Keratinocyte (primary cell): ENCODE measurements at regions not wholly inside any gene's neighbourhood (a gene's known extent, or its start where the extent isn't known, plus 50 kb on each side); places are given as distances from the start of the nearest gene placed in this dataset.

ENCODE experiments used
- DNase-seq: peaks from one replicate; pipeline ENCODE4 v3.0.0-alpha.2; 2011; ENCODE audit warnings: low read depth, missing footprints, low spot score
- FAIRE-seq: peaks from 2 replicates; lab custom pipeline; 2011; peaks lifted over from hg19 to GRCh38; lab: Jason Lieb, UNC
- H2AFZ ChIP-seq: 2 replicates; pipeline ENCODE4 v1.6.0; 2012; ENCODE audit warnings: low read length, control low read depth, inconsistent platforms; ENCODE audit not compliant: control insufficient read depth
- H3K27ac ChIP-seq: 2 replicates; pipeline ENCODE4 v1.5.1; 2011; ENCODE audit warnings: low read length; ENCODE audit not compliant: control insufficient read depth, insufficient read depth
- H3K27me3 ChIP-seq: 3 replicates; pipeline ENCODE4 v1.6.0; 2011; ENCODE audit warnings: low read length; ENCODE audit not compliant: control insufficient read depth, insufficient read depth; ENCODE audit errors: extremely low read depth
- H3K36me3 ChIP-seq, 2 experiments: 2 replicates in 1 of 2; 3 replicates in 1 of 2; pipeline ENCODE4 v1.5.1; 2011; ENCODE audit warnings: low read length in 2 of 2, mild to moderate bottlenecking in 1 of 2; ENCODE audit not compliant: control insufficient read depth in 2 of 2, insufficient read depth in 2 of 2; ENCODE audit errors: extremely low read depth in 1 of 2
- H3K4me1 ChIP-seq: 3 replicates; pipeline ENCODE4 v1.5.1; 2011; ENCODE audit warnings: low read length; ENCODE audit not compliant: control insufficient read depth, insufficient read depth; ENCODE audit errors: extremely low read depth
- H3K4me2 ChIP-seq: 3 replicates; pipeline ENCODE4 v1.6.0; 2011; ENCODE audit warnings: low read depth, low read length; ENCODE audit not compliant: control insufficient read depth, insufficient read depth; ENCODE audit errors: extremely low read depth
- H3K4me3 ChIP-seq, 3 experiments: fragments of 200-600 bp in 1 of 3; sonication (generic) in 1 of 3; 2 replicates in 2 of 3; 3 replicates in 1 of 3; pipeline ENCODE4 v1.5.1; 2011 to 2016; ENCODE audit warnings: low read length in 3 of 3, mild to moderate bottlenecking in 3 of 3, control low read depth in 2 of 3, inconsistent platforms in 1 of 3, low read depth in 1 of 3, mixed read lengths in 1 of 3, mixed run types in 1 of 3, moderate library complexity in 1 of 3; ENCODE audit not compliant: control insufficient read depth in 2 of 3, insufficient read depth in 2 of 3; ENCODE audit errors: extremely low read depth in 1 of 3
- H3K79me2 ChIP-seq: 2 replicates; pipeline ENCODE4 v1.6.0; 2012; ENCODE audit warnings: low read length; ENCODE audit not compliant: control insufficient read depth, insufficient read depth
- H3K9ac ChIP-seq: 3 replicates; pipeline ENCODE4 v1.6.0; 2011; ENCODE audit warnings: low read length; ENCODE audit not compliant: control insufficient read depth, insufficient read depth; ENCODE audit errors: extremely low read depth
- H3K9me1 ChIP-seq: 3 replicates; pipeline ENCODE4 v1.6.0; 2011; ENCODE audit warnings: low read length; ENCODE audit not compliant: control insufficient read depth, insufficient read depth; ENCODE audit errors: extremely low read depth
- H3K9me3 ChIP-seq: 2 replicates; pipeline ENCODE4 v1.5.1; 2012; ENCODE audit warnings: low read depth, low read length; ENCODE audit not compliant: control insufficient read depth
- H4K20me1 ChIP-seq: 3 replicates; pipeline ENCODE4 v1.6.0; 2011; ENCODE audit warnings: low read length; ENCODE audit not compliant: control insufficient read depth, insufficient read depth; ENCODE audit errors: extremely low read depth
- EZH2 ChIP-seq: IDR thresholded peaks from one replicate; pipeline ENCODE4 v1.6.1; 2012; ENCODE audit warnings: inconsistent platforms, mild to moderate bottlenecking, low read length, moderate library complexity
- dilution Hi-C: fragments of 300-500 bp; cut with MboI; formaldehyde crosslinking; loops from one replicate; pipeline ENCODE4 v1.7.0; 2020; ENCODE audit warnings: low sequenced_read_pairs; ENCODE audit not compliant: extremely low pct_ligation_motif_present
- TF ChIP-seq, protein P1 (sequence below), 3 experiments: IDR thresholded peaks in 1 of 3; conservative IDR thresholded peaks in 1 of 3; optimal IDR thresholded peaks in 1 of 3; 2 replicates in 2 of 3; 3 replicates in 1 of 3; pipeline versions ENCODE3 to v1.5.1; 2011; ENCODE audit warnings: low read length in 3 of 3, mild to moderate bottlenecking in 3 of 3, moderate library complexity in 2 of 3, control low read depth in 1 of 3, inconsistent platforms in 1 of 3; ENCODE audit not compliant: insufficient read depth in 2 of 3; ENCODE audit errors: extremely low read depth in 1 of 3

GRCh38 chr4:122252584-122252983 lies 100.5 kb downstream of the BLTP1 start:
- no peak for FAIRE-seq
- no peak overlapping the region for H3K27ac ChIP-seq
- H3K4me3 ChIP-seq, result no peak overlapping the region
- dilution Hi-C loops, result no loop called here
- TF ChIP-seq, protein P1, sequence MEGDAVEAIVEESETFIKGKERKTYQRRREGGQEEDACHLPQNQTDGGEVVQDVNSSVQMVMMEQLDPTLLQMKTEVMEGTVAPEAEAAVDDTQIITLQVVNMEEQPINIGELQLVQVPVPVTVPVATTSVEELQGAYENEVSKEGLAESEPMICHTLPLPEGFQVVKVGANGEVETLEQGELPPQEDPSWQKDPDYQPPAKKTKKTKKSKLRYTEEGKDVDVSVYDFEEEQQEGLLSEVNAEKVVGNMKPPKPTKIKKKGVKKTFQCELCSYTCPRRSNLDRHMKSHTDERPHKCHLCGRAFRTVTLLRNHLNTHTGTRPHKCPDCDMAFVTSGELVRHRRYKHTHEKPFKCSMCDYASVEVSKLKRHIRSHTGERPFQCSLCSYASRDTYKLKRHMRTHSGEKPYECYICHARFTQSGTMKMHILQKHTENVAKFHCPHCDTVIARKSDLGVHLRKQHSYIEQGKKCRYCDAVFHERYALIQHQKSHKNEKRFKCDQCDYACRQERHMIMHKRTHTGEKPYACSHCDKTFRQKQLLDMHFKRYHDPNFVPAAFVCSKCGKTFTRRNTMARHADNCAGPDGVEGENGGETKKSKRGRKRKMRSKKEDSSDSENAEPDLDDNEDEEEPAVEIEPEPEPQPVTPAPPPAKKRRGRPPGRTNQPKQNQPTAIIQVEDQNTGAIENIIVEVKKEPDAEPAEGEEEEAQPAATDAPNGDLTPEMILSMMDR (optimal IDR thresholded peaks at IDR 0.05 in 1 of 3, IDR thresholded peaks at IDR 0.05 in 1 of 3, conservative IDR thresholded peaks at IDR 0.05 in 1 of 3; ENCODE audit: extremely low read depth in 1 of 3, insufficient read depth in 2 of 3, low read length in 3 of 3), result no peak
- no peak for TF ChIP-seq EZH2
- H4K20me1 ChIP-seq, result no peaks in the 10 kb centered on the region
- no peak for DNase-seq
- no peaks in the 10 kb centered on the region for H3K27me3 ChIP-seq
- no peaks in the 10 kb centered on the region for H3K79me2 ChIP-seq
- H3K9me1 ChIP-seq, result no peaks in the 10 kb centered on the region
- no peak overlapping the region for H2AFZ ChIP-seq
- peaks cover 3 to 12% of the 10 kb centered on the region in 2 experiments for H3K36me3 ChIP-seq
- H3K4me1 ChIP-seq, result no peaks in the 10 kb centered on the region
- H3K9ac ChIP-seq, result no peak overlapping the region
- no peak overlapping the region for H3K4me2 ChIP-seq
- no peaks in the 10 kb centered on the region for H3K9me3 ChIP-seq

DNA sequence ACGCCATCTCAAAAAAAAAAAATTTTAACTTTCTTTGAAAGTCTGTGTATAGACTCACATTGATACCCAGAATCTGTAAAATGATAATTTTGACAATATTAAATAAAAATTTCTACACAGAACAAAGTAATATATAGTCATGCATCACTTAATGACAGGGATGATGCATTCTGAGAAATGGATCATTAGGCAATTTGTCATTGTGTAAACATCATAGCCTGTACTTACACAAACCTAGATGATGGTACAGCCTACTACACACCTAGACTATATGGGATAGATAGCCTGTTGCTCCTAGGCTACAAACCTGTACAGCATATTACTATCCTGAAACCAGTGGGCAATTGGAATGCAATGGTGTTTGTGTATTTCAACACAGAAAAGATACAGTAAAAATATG lies 107.7 kb downstream of the BLTP1 start:
- peaks cover 3 to 7% of the 10 kb centered on the region in 2 experiments for H3K36me3 ChIP-seq
- dilution Hi-C loops, result no loop called here
- no peak overlapping the region for H3K4me3 ChIP-seq
- H2AFZ ChIP-seq, result no peak overlapping the region
- no peak for DNase-seq
- no peaks in the 10 kb centered on the region for H3K9me3 ChIP-seq
- no peak overlapping the region for H3K9ac ChIP-seq
- no peak overlapping the region for H3K27ac ChIP-seq
- H4K20me1 ChIP-seq, result no peaks in the 10 kb centered on the region
- no peaks in the 10 kb centered on the region for H3K27me3 ChIP-seq
- H3K79me2 ChIP-seq, result no peaks in the 10 kb centered on the region
- no peak for TF ChIP-seq EZH2
- TF ChIP-seq, protein P1 (optimal IDR thresholded peaks at IDR 0.05 in 1 of 3, IDR thresholded peaks at IDR 0.05 in 1 of 3, conservative IDR thresholded peaks at IDR 0.05 in 1 of 3; ENCODE audit: extremely low read depth in 1 of 3, insufficient read depth in 2 of 3, low read length in 3 of 3), result no peak
- no peaks in the 10 kb centered on the region for H3K9me1 ChIP-seq
- H3K4me1 ChIP-seq, result no peaks in the 10 kb centered on the region
- no peak overlapping the region for H3K4me2 ChIP-seq
- FAIRE-seq, result no peak
